ENCODE measurements at regions not wholly inside any gene's neighbourhood (a gene's known extent, or its start where the extent isn't known, plus 50 kb on each side); places are given as distances from the start of the nearest gene placed in this dataset.
A peak's percentile ranks its signal among the peaks of the same experiment; 100 is the strongest.
"Not testable (repeated sequence)": the region's sequence is repeated elsewhere in the genome, so short reads cannot be mapped to it uniquely, and the experiment has no call there.

- DNase-seq (ENCODE audit: low read depth) = no peak
These were observed 1308.9 kb upstream of the MAP3K7 start for GRCh38 chr6:91895599-91896285.

- no peak for DNase-seq (ENCODE audit: low read depth)
These were observed 1299.4 kb upstream of the MAP3K7 start for GRCh38 chr6:91886183-91886795.

- not testable (repeated sequence) for DNase-seq (ENCODE audit: low read depth)
These were observed 1294.9 kb upstream of the MAP3K7 start for GRCh38 chr6:91881791-91882190.

DNA sequence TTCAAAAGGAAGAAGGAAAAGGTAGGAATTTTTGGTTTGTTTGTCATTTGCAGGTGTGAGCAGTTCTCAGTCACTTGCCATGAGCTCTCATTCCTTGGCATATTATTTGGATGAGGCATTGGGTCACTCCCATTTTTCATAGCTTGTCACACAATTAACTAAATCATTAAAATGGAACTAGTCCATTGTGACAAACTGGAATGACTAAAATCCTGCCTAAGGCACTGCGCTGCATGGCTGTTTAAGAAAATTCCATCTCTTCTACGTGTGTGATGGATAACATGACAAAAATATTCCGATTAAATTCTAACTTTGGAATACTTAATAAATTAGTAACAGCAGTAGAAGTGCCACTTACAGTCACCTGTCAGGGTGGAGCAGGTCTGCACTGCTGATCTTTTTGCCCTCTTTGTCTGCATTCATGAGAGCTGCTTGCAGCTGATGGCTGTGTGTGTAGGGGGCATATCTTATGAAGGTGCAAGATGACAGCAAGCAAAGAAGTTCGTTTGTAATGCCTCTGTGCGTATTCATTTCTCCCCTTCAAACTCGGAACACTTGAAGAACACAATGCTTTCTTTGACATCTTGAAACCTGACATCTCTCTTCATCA lies 1292.6 kb upstream of the MAP3K7 start:
- no peak for DNase-seq (ENCODE audit: low read depth)

- no peak for DNase-seq (ENCODE audit: low read depth)
These were observed 1291.1 kb upstream of the MAP3K7 start for GRCh38 chr6:91877994-91878393.

- no peak for DNase-seq (ENCODE audit: low read depth)
These were observed 1288.1 kb upstream of the MAP3K7 start for GRCh38 chr6:91874971-91875370.

GRCh38 chr6:91868539-91869202 lies 1281.8 kb upstream of the MAP3K7 start:
- DNase-seq (ENCODE audit: low read depth) = no peak

- DNase-seq (ENCODE audit: low read depth) = no peak
These were observed 1279.0 kb upstream of the MAP3K7 start for GRCh38 chr6:91865889-91866288.

GRCh38 chr6:91864911-91865310 lies 1278.0 kb upstream of the MAP3K7 start:
- DNase-seq (ENCODE audit: low read depth) = no peak

- DNase-seq (ENCODE audit: low read depth) = no peak
These were observed 1273.9 kb upstream of the MAP3K7 start for GRCh38 chr6:91860541-91861335.

- no peak for DNase-seq (ENCODE audit: low read depth)
These were observed 1265.4 kb upstream of the MAP3K7 start for GRCh38 chr6:91852252-91852651.

DNA sequence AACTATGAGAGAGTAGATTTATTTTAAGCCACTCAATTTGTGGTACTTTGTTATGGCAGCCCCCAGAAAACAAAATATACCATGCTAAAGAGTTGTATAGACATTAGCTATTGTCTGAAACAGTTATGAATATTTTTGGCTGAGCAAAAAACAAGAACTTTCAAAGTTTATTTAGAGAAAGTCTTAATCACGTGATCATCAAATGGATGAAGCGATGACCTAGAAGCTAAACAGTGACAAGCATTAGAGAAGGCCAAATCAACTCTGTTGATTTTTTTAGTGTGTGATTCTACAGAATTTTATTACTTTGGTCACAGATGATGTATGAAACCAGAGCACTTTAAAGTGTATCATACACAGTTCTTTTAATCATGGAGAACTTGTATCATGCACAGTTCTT lies 1247.9 kb upstream of the MAP3K7 start:
- no peak for DNase-seq (ENCODE audit: low read depth)

- no peak for DNase-seq (ENCODE audit: low read depth)
These were observed 1240.3 kb upstream of the MAP3K7 start for GRCh38 chr6:91827151-91827550.

DNA sequence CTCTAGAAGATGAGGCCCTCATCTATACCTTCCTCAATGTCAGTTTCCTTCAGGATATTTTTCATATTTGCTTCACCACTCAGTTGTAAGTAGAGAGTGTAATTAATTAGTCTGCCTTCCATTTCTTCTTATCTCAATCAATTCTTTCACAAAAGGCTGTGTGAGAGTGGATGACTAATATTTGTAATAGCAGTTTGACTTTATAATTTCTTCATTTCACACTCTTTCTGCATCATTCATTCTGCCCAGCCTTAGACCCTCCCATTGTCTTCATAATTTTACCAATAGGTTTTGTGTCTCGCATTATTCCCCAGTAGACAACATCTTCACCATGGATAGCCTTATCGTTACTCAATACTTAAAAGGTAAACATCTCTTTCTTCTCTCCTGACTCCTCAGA lies 1239.3 kb upstream of the MAP3K7 start:
- no peak for DNase-seq (ENCODE audit: low read depth)

DNA sequence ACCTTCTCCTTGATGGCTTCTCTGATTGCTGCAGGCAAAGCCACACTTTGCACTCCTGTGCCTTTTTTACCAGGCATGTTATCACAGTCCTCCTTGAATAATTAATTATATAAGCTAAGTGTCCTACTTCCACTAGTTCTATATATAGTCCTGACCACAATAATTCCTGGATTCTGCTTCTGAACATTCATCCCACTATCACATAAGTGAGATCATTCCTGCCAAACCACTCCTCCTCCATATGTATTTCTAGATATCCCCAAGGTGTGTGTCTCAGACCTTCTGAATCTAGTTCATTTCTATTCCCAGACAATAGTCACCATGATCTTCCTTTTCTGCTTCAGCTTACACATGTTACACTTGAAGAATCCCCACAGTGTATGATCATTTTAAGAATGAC lies 1237.5 kb upstream of the MAP3K7 start:
- no peak for DNase-seq (ENCODE audit: low read depth)

- DNase-seq (ENCODE audit: low read depth) = no peak
These were observed 1235.7 kb upstream of the MAP3K7 start for GRCh38 chr6:91822581-91822980.

- no peak for DNase-seq (ENCODE audit: low read depth)
These were observed 1229.5 kb upstream of the MAP3K7 start for GRCh38 chr6:91816335-91816734.

DNA sequence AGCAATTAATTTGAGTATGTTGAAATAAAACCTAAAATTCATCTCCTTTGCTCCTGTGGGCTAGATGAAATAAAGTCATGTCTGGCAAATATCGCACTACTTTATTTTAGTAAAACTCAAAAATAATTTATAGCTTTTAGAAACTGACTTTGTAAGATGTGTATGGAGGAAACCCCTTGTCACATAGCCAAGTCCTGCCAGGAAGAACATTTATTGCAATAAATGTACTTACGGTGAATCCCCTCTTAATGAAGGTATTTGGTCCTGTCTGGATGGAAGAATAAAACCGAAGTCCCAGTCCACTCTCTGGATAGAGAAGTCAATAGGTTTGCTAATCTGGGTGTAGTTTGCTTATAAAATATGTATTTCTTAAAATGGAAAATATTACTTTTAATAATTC lies 1226.8 kb upstream of the MAP3K7 start:
- no peak for DNase-seq (ENCODE audit: low read depth)

GRCh38 chr6:91812596-91813274 lies 1225.9 kb upstream of the MAP3K7 start:
- DNase-seq (ENCODE audit: low read depth) = peak; percentile 14

DNA sequence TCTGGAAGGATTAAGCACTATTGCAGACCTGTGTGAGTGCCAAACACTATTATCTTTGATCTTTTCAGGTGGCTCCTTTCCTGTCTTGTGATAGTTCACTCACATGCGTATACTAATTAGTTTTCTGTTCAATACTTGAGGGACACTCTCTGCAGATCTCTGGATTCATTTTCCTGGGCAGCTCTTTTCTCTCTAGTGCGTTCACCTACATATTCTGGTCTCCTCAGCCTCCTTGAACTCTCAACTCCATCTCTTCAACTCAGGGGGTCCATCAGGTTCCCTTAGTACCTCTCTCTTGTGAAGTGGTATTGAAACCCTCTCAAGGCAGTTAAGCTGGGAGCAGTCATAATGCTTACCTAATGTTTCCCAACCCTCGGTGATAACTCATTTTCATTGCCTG lies 1218.1 kb upstream of the MAP3K7 start:
- DNase-seq (ENCODE audit: low read depth) = no peak

- DNase-seq (ENCODE audit: low read depth) = no peak
These were observed 1215.6 kb upstream of the MAP3K7 start for GRCh38 chr6:91802431-91802830.

DNA sequence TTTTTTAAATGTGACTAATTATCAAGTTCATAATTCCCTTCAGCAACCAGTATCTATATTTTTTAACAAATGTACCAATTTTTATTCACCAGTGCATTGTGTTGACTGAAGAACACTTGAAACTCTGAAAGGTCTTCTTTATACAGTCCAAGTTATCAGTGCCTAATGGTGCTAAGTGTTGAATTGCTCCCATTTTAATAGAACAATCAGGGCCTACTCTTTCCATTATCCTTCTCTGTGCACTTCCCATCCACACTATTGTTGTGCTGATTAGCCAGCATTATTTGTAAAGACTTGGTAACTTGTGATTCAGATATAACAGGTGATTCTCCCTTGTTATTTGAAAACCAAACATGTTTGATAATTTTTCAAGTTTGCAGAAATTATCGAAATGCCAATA lies 1209.7 kb upstream of the MAP3K7 start:
- DNase-seq (ENCODE audit: low read depth) = no peak
